Endothelial cell of umbilical vein (primary cell): ENCODE measurements at regions not wholly inside any gene's neighbourhood (a gene's known extent, or its start where the extent isn't known, plus 50 kb on each side); places are given as distances from the start of the nearest gene placed in this dataset.

Experiments used
- BruUV-seq: library from RNA; stranded (reverse); fragments of 400-500 nt; replicated peaks from 2 replicates; lab custom pipeline; 2021; lab: Mats Ljungman, UMichigan
- CTCF ChIA-PET: fragments of 300-600, 350-600 bp; sonication (Branson Sonifier 250); formaldehyde crosslinking; loops from one replicate; lab custom pipeline; 2021; ENCODE audit warnings: antibody characterized with exemption, inconsistent platforms; lab: Charles Lee
- POLR2A ChIA-PET: fragments of 300-600, 350-600 bp; sonication (Branson Sonifier 250); formaldehyde crosslinking; loops from one replicate; lab custom pipeline; 2021; ENCODE audit warnings: antibody characterized with exemption, inconsistent platforms; lab: Charles Lee
- DNase-seq: peaks from one replicate; pipeline ENCODE4 v3.0.0-alpha.2; 2011; ENCODE audit warnings: low read depth, low spot score
- FAIRE-seq: peaks from 2 replicates; lab custom pipeline; 2011; peaks lifted over from hg19 to GRCh38; lab: Jason Lieb, UNC
- H2AFZ ChIP-seq: 2 replicates; pipeline ENCODE4 v1.6.0; 2012; ENCODE audit warnings: low read depth, low read length, control low read depth, inconsistent platforms
- H3K27ac ChIP-seq: 2 replicates; pipeline ENCODE4 v1.5.1; 2011; ENCODE audit warnings: low read depth, mild to moderate bottlenecking, control low read depth, low read length, moderate library complexity; ENCODE audit not compliant: insufficient read depth
- H3K27me3 ChIP-seq, 2 experiments: 2 replicates each; pipeline versions ENCODE4 v1.6.0 to v1.6.1; 2011; ENCODE audit warnings: low read length in 2 of 2, mixed read lengths in 1 of 2; ENCODE audit not compliant: control insufficient read depth in 2 of 2, insufficient read depth in 2 of 2
- H3K36me3 ChIP-seq, 2 experiments: 2 replicates in 1 of 2; 3 replicates in 1 of 2; pipeline ENCODE4 v1.5.1; 2011; ENCODE audit warnings: low read length in 2 of 2, mild to moderate bottlenecking in 1 of 2, moderate library complexity in 1 of 2; ENCODE audit not compliant: control insufficient read depth in 2 of 2, insufficient read depth in 2 of 2; ENCODE audit errors: extremely low read depth in 1 of 2
- H3K4me1 ChIP-seq: 3 replicates; pipeline ENCODE4 v1.5.1; 2011; ENCODE audit warnings: mild to moderate bottlenecking, low read length; ENCODE audit not compliant: control insufficient read depth, insufficient read depth; ENCODE audit errors: extremely low read depth
- H3K4me2 ChIP-seq: 2 replicates; pipeline ENCODE4 v1.6.1; 2011; ENCODE audit warnings: low read length, control low read depth, mixed read lengths; ENCODE audit not compliant: insufficient read depth
- H3K4me3 ChIP-seq, 3 experiments: fragments of 200-600 bp in 1 of 3; sonication (generic), shearing (Covaris generic) in 1 of 3; replicated peaks in 1 of 3; 2 replicates each; pipeline ENCODE4 v1.5.1; 2011 to 2016; ENCODE audit warnings: control low read depth in 3 of 3, low read length in 3 of 3, mild to moderate bottlenecking in 2 of 3, inconsistent platforms in 1 of 3, low read depth in 1 of 3, moderate library complexity in 1 of 3; ENCODE audit not compliant: insufficient read depth in 1 of 3
- H3K79me2 ChIP-seq: 2 replicates; pipeline ENCODE4 v1.6.0; 2012; ENCODE audit warnings: low read length, inconsistent platforms; ENCODE audit not compliant: control insufficient read depth, insufficient read depth
- H3K9ac ChIP-seq: replicated peaks from 2 replicates; pipeline ENCODE3; 2011; ENCODE audit warnings: low read length, control low read depth; ENCODE audit not compliant: insufficient read depth; ENCODE audit errors: extremely low read depth
- H3K9me1 ChIP-seq: replicated peaks from 3 replicates; pipeline ENCODE4 v1.6.0; 2011; ENCODE audit warnings: mild to moderate bottlenecking, low read length; ENCODE audit not compliant: control insufficient read depth, insufficient read depth; ENCODE audit errors: extremely low read depth
- H3K9me3 ChIP-seq: replicated peaks from 2 replicates; pipeline ENCODE4 v1.5.1; 2012; ENCODE audit warnings: low read length, inconsistent platforms; ENCODE audit not compliant: control insufficient read depth, insufficient read depth
- H4K20me1 ChIP-seq: replicated peaks from 2 replicates; pipeline ENCODE3; 2011; ENCODE audit warnings: mild to moderate bottlenecking, low read length; ENCODE audit not compliant: control insufficient read depth, insufficient read depth; ENCODE audit errors: extremely low read depth
- EZH2 ChIP-seq: IDR thresholded peaks from 2 replicates; pipeline ENCODE4 v1.6.1; 2012; ENCODE audit warnings: borderline replicate concordance, low read depth, mild to moderate bottlenecking, moderate library complexity, low read length, inconsistent platforms; ENCODE audit not compliant: severe bottlenecking
- FOS ChIP-seq: IDR thresholded peaks from 2 replicates; pipeline ENCODE4 v1.6.1; 2011; ENCODE audit warnings: mild to moderate bottlenecking, low read length, moderate library complexity, borderline replicate concordance; ENCODE audit not compliant: insufficient read depth
- GATA2 ChIP-seq: IDR thresholded peaks from 2 replicates; pipeline ENCODE4 v1.7.0; 2011; ENCODE audit warnings: low read depth, mild to moderate bottlenecking, moderate library complexity, mixed read lengths, low read length; ENCODE audit not compliant: insufficient read length, insufficient read depth
- JUN ChIP-seq: IDR thresholded peaks from 2 replicates; pipeline ENCODE4 v1.6.1; 2011; ENCODE audit warnings: borderline replicate concordance, low read depth; ENCODE audit not compliant: insufficient read length, insufficient read depth
- MYC ChIP-seq: IDR thresholded peaks from one replicate; pipeline ENCODE4 v1.6.1; 2011; ENCODE audit warnings: mild to moderate bottlenecking, low read depth, low read length
- POLR2A ChIP-seq: IDR thresholded peaks from 2 replicates; pipeline ENCODE4 v1.6.1; 2012; ENCODE audit warnings: low read depth, mild to moderate bottlenecking, control low read depth, low read length
- POLR2AphosphoS5 ChIP-seq: IDR thresholded peaks from 2 replicates; pipeline ENCODE4 v1.6.1; 2012; ENCODE audit warnings: low read depth, mild to moderate bottlenecking, control low read depth, low read length, moderate library complexity; ENCODE audit not compliant: insufficient read depth
- dilution Hi-C: fragments of 300-500 bp; cut with MboI; formaldehyde crosslinking; loops from one replicate; pipeline ENCODE4 v1.15.0; 2019; ENCODE audit warnings: low sequenced_read_pairs; ENCODE audit not compliant: extremely low pct_ligation_motif_present
- intact Hi-C: fragments of 100-400 bp; cut with micrococcal nuclease; formaldehyde crosslinking; loops from one replicate; pipeline ENCODE4 v1.10.0; 2022
- TF ChIP-seq, protein P1 (sequence below), 2 donors: IDR thresholded peaks; 1 replicate in 1 of 2; 2 replicates in 1 of 2; pipeline ENCODE4 v1.5.1; 2011; ENCODE audit warnings: low read length in 2 of 2, mild to moderate bottlenecking in 2 of 2, moderate library complexity in 2 of 2, control low read depth in 1 of 2, inconsistent platforms in 1 of 2, low read depth in 1 of 2; ENCODE audit not compliant: insufficient read depth in 1 of 2; ENCODE audit errors: extremely low read depth in 1 of 2
- TF ChIP-seq, protein P2 (sequence below): IDR thresholded peaks from 2 replicates; pipeline ENCODE4 v1.6.1; 2011; ENCODE audit not compliant: insufficient read depth, insufficient read length

DNA sequence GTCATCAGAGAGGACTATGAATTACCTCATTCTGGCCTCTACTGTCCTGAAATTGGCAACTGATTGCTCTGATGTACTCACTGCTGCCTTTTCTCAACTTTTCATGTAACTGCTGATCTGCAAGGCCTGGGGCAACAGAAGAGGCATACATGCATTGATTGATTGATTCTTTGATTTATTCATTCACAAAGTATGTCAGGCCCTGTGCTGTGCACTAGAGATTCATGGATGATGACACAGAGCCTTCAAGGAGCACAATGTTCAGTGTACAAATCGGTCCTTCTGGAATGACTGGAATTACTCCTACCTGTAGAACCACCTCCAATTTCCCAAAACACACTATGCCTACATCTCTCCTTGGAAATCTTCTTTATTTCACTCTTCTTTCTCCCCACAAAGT is 111.3 kb downstream of the LRATD1 start:
- FAIRE-seq: no peak
- Histone ChIP-seq H3K4me3 (no peak overlapping the region), H3K79me2 (no peaks in the 10 kb centered on the region), H4K20me1 (no peaks in the 10 kb centered on the region), H3K36me3 (no peaks in the 10 kb centered on the region), H3K9me3 (no peaks in the 10 kb centered on the region), H3K27ac (no peak overlapping the region), H3K9ac (no peak overlapping the region), H3K4me2 (no peak overlapping the region), H2AFZ (no peak overlapping the region), H3K9me1 (no peaks in the 10 kb centered on the region), H3K4me1 (no peaks in the 10 kb centered on the region), H3K27me3 (no peaks in the 10 kb centered on the region)
- CTCF ChIA-PET: no interaction called here
- BruUV-seq: no TSS peak
- intact Hi-C loops (no loop called here), dilution Hi-C loops (no loop called here)
- DNase-seq: no peak
- TF ChIP-seq, protein P1, sequence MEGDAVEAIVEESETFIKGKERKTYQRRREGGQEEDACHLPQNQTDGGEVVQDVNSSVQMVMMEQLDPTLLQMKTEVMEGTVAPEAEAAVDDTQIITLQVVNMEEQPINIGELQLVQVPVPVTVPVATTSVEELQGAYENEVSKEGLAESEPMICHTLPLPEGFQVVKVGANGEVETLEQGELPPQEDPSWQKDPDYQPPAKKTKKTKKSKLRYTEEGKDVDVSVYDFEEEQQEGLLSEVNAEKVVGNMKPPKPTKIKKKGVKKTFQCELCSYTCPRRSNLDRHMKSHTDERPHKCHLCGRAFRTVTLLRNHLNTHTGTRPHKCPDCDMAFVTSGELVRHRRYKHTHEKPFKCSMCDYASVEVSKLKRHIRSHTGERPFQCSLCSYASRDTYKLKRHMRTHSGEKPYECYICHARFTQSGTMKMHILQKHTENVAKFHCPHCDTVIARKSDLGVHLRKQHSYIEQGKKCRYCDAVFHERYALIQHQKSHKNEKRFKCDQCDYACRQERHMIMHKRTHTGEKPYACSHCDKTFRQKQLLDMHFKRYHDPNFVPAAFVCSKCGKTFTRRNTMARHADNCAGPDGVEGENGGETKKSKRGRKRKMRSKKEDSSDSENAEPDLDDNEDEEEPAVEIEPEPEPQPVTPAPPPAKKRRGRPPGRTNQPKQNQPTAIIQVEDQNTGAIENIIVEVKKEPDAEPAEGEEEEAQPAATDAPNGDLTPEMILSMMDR (IDR thresholded peaks at IDR 0.05; ENCODE audit: extremely low read depth in 1 of 2, insufficient read depth in 1 of 2, low read depth in 1 of 2, low read length in 2 of 2): no peak
- no peak for TF ChIP-seq FOS
- no peak for TF ChIP-seq POLR2A
- TF ChIP-seq, protein P2, sequence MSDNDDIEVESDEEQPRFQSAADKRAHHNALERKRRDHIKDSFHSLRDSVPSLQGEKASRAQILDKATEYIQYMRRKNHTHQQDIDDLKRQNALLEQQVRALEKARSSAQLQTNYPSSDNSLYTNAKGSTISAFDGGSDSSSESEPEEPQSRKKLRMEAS: no peak
- TF ChIP-seq EZH2: no peak
- TF ChIP-seq POLR2AphosphoS5: no peak
- TF ChIP-seq GATA2: no peak
- no peak for TF ChIP-seq JUN
- no peak for TF ChIP-seq MYC
- POLR2A ChIA-PET: no interaction called here
